Mucosa of descending colon (tissue), 3 donors: ENCODE measurements at regions not wholly inside any gene's neighbourhood (a gene's known extent, or its start where the extent isn't known, plus 50 kb on each side); places are given as distances from the start of the nearest gene placed in this dataset.

ENCODE experiments used
- ATAC-seq: fragments of 200-7000 bp; cut with Tn5 transposase; one replicate; pipeline ENCODE4 v1.9.1; 2020; ENCODE audit warnings: mild to moderate bottlenecking, moderate library complexity
- DNase-seq, 3 donors: peaks; one replicate each; pipeline ENCODE4 v3.0.0-alpha.2; 2020
- H3K36me3 ChIP-seq: fragments of 200-600 bp; one replicate; pipeline ENCODE4 v1.8.0; 2021; ENCODE audit warnings: low read depth, mild to moderate bottlenecking
- H3K4me1 ChIP-seq: fragments of 200-600 bp; one replicate; pipeline ENCODE4 v1.8.0; 2021; ENCODE audit warnings: low read depth, mild to moderate bottlenecking
- H3K4me3 ChIP-seq: fragments of 200-600 bp; one replicate; pipeline ENCODE4 v1.8.0; 2021; ENCODE audit warnings: mild to moderate bottlenecking
- H3K9me3 ChIP-seq: fragments of 200-600 bp; one replicate; pipeline ENCODE4 v1.8.0; 2021; ENCODE audit warnings: mild to moderate bottlenecking
- intact Hi-C, 2 donors: fragments of 100-400 bp; cut with DNase I in 1 of 2; cut with micrococcal nuclease in 1 of 2; formaldehyde crosslinking; loops; one replicate each; pipeline versions ENCODE4 v1.11.0 to v1.11.1; 2022; cut with DNase I, micrococcal nuclease
- TF ChIP-seq, protein P1 (sequence below): fragments of 200-600 bp; IDR thresholded peaks from one replicate; pipeline ENCODE4 v1.8.0; 2022; ENCODE audit warnings: antibody characterized with exemption, mild to moderate bottlenecking
- donor health status: DM: no; HTN: no; CAD: no; lungs with moderate emphysema.
- donor health status: DM: no; HTN: no; CAD: no.
- donor health status: DM: no; HTN: yes; CAD: no.

DNA sequence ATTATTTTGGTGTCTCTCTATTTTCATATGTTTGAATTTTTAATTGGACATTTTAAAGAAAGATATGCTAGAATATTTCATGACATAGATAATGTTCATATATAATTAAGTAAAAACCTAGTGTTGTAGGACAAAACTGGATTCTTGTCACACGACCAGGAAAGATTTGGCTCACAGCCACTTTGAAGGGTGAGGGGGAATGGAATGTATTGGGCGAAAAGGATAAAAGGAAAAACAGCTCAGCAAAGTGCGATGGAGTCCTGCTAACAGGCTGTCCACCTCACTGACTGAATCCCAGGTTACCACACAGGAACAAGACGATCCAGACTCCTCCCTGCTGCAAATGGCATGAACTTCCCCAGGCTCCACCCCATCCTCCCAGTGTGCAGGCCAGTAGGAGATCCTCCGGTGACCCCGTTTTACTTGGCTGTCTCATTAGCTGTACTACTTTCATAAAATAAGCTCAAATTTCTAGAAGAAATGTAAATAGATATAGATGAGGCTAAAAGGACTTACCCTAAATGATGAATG lies 186.2 kb downstream of the CD47 start:
- no peaks in the 10 kb centered on the region for H3K4me1 ChIP-seq
- intact Hi-C loops, result no loop called here
- no peak for DNase-seq
- H3K36me3 ChIP-seq, result no peaks in the 10 kb centered on the region
- no peak overlapping the region for H3K4me3 ChIP-seq
- TF ChIP-seq, protein P1, sequence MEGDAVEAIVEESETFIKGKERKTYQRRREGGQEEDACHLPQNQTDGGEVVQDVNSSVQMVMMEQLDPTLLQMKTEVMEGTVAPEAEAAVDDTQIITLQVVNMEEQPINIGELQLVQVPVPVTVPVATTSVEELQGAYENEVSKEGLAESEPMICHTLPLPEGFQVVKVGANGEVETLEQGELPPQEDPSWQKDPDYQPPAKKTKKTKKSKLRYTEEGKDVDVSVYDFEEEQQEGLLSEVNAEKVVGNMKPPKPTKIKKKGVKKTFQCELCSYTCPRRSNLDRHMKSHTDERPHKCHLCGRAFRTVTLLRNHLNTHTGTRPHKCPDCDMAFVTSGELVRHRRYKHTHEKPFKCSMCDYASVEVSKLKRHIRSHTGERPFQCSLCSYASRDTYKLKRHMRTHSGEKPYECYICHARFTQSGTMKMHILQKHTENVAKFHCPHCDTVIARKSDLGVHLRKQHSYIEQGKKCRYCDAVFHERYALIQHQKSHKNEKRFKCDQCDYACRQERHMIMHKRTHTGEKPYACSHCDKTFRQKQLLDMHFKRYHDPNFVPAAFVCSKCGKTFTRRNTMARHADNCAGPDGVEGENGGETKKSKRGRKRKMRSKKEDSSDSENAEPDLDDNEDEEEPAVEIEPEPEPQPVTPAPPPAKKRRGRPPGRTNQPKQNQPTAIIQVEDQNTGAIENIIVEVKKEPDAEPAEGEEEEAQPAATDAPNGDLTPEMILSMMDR, result no peak
- H3K9me3 ChIP-seq, result no peaks in the 10 kb centered on the region
- no peak for ATAC-seq

DNA sequence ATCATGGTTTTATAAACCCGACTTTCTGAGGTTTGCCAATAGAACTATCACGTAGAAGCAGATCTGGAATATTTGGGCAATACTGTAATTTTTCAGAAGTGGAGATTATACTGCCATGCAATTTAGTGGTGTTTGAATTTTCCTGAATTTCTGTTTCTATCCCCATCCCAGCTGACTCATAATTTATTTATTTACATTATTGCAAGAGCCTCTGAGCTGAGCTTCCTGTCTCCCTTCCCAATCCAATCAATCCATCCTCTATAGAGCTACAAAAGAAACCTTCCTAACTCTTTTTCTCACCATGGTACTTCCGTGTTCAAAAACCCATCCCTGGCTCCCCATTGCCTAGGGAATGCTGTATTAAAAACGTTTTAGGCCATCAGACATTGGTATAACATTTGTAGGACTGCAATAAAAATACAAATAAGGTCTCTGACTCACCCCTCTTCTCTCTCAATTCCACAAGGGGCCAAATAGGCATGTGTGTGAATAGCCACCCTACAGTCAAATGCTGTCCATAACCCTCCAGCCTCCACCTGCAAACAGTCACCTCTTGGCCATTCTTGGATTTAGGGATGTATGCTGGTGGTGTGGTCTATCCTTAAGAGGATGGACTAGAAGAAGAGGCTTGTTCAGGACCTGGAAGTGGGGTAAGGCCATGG lies 190.7 kb downstream of the CD47 start:
- no peaks in the 10 kb centered on the region for H3K4me1 ChIP-seq
- DNase-seq (no peak), ATAC-seq (no peak)
- intact Hi-C loops, result no loop called here
- no peaks in the 10 kb centered on the region for H3K36me3 ChIP-seq
- TF ChIP-seq, protein P1, result no peak
- no peaks in the 10 kb centered on the region for H3K9me3 ChIP-seq
- no peak overlapping the region for H3K4me3 ChIP-seq

DNA sequence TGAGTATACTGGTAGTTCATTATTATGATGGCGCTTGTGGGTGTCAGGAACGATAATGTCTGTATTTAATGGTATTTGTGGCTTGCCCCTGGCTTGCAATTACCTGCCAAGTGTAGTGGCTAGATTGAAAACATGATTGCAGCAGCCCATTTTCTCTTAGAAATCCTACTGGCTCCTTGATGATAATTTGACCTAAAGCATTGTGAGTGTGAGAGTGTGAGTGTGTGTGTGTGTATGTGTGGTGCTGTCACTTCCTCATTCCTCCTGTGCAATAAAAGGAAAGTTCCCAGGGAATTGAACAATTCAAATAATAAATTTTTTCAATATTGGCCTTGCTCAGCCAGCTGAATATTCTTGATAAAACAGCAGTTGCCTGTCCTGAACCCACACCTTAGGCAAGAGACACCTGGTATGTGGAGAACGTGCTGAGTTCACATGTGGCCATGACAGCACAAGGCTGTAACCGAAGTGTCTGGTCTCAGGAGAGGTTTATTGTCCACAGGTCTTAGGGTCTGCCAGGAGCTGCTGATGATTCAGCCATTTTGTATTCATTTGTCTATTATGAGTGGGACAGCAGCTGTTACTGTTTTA lies 193.3 kb downstream of the CD47 start:
- DNase-seq (peak in 1 of 3 donors; percentile 17), ATAC-seq (peak; percentile 53)
- Histone ChIP-seq H3K9me3 (no peaks in the 10 kb centered on the region), H3K36me3 (no peaks in the 10 kb centered on the region), H3K4me1 (no peaks in the 10 kb centered on the region), H3K4me3 (no peak overlapping the region)
- intact Hi-C loops, result no loop called here
- TF ChIP-seq, protein P1, result no peak

DNA sequence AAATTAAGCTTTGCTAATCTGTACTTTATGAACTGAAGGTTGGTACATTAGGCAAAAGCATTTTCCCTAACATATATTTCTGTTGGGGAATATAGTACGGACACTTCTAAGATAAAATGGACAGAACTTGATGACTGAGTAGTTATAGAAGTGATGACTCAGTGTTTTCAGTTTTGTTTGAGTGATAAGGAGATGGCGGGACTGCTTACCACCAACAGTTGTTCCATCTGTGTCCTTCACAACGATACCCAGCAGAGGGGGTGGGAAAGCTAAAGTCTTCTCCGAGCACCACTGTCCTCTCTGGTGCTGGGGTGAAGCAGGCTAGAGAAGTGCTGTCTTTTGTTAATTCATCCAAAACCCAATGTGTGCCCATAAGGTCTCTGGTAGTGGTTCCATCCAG lies 195.8 kb downstream of the CD47 start:
- no peaks in the 10 kb centered on the region for H3K4me1 ChIP-seq
- intact Hi-C loops, result no loop called here
- no peak overlapping the region for H3K4me3 ChIP-seq
- H3K9me3 ChIP-seq, result no peaks in the 10 kb centered on the region
- no peaks in the 10 kb centered on the region for H3K36me3 ChIP-seq
- TF ChIP-seq, protein P1, result no peak
- ATAC-seq (no peak), DNase-seq (no peak)

DNA sequence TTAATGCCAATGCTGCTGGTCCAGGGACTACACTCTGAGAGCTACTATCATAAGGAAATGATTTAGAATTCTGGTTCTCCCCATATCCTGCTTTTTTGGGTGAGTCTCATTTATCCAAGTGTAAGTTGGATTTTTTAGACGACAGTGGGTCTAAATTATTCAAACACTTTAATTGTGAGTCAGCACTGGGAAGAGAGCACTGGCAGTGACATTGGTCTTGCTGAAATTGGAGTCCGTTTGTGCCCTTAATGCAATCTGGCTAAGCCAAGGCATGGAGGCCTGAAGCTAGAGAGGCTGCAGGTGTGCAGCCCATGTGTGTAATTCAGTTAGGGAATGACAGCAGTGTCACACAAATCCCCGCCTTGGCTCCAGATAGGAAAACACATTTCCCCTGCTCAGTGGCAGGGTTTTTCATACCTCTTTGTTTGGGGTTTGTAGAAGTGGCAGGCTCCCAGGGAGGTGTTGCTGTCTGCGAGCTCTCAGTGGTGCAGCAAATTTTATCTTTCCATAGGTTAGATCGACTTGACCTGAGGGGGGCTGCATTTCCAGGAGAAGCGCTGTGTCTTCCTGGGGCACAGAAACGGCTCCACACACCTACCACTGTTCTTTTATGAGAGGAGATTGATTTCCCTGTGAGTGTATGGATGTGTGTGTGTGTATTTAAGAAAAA lies 197.7 kb downstream of the CD47 start:
- no peak for ATAC-seq
- DNase-seq, result no peak
- intact Hi-C loops, result no loop called here
- Histone ChIP-seq H3K4me3 (no peak overlapping the region), H3K36me3 (no peaks in the 10 kb centered on the region), H3K9me3 (no peaks in the 10 kb centered on the region), H3K4me1 (no peaks in the 10 kb centered on the region)
- TF ChIP-seq, protein P1, result no peak
